HG03521 (cell line): ENCODE measurements at regions not wholly inside any gene's neighbourhood (a gene's known extent, or its start where the extent isn't known, plus 50 kb on each side); places are given as distances from the start of the nearest gene placed in this dataset.
A peak's percentile ranks its signal among the peaks of the same experiment; 100 is the strongest.

ENCODE experiments used
- ATAC-seq: cut with Tn5 transposase; IDR thresholded peaks from one replicate; pipeline ENCODE4 v1.9.1; 2021; ENCODE audit warnings: mild to moderate bottlenecking, moderate library complexity; ENCODE audit not compliant: unreplicated experiment

- no peak for ATAC-seq
These were observed 250.9 kb upstream of the ZNF608 start for GRCh38 chr5:124997186-124997893.

GRCh38 chr5:124998520-124998919, 252.1 kb upstream of the ZNF608 start:
- no peak for ATAC-seq

GRCh38 chr5:125002727-125003598, 256.5 kb upstream of the ZNF608 start:
- ATAC-seq: no peak

GRCh38 chr5:125004009-125004408, 257.6 kb upstream of the ZNF608 start:
- no peak for ATAC-seq

- no peak for ATAC-seq
These were observed 258.8 kb upstream of the ZNF608 start for GRCh38 chr5:125005266-125005665.

- ATAC-seq: no peak
These were observed 259.7 kb upstream of the ZNF608 start for GRCh38 chr5:125006011-125006685.

GRCh38 chr5:125010356-125010755, 263.9 kb upstream of the ZNF608 start:
- no peak for ATAC-seq

- peak; percentile 44 for ATAC-seq
These were observed 264.6 kb upstream of the ZNF608 start for GRCh38 chr5:125011014-125011413.

GRCh38 chr5:125011419-125011818, 265.0 kb upstream of the ZNF608 start:
- ATAC-seq: no peak

GRCh38 chr5:125011947-125012346, 265.5 kb upstream of the ZNF608 start:
- ATAC-seq: no peak

- ATAC-seq: no peak
These were observed 266.4 kb upstream of the ZNF608 start for GRCh38 chr5:125012727-125013451.

- no peak for ATAC-seq
These were observed 267.8 kb upstream of the ZNF608 start for GRCh38 chr5:125014202-125014601.

- no peak for ATAC-seq
These were observed 271.4 kb upstream of the ZNF608 start for GRCh38 chr5:125017796-125018195.

GRCh38 chr5:125023673-125024072, 277.2 kb upstream of the ZNF608 start:
- no peak for ATAC-seq

- ATAC-seq: no peak
These were observed 280.7 kb upstream of the ZNF608 start for GRCh38 chr5:125026867-125027731.

GRCh38 chr5:125032286-125032685, 285.8 kb upstream of the ZNF608 start:
- ATAC-seq: no peak

GRCh38 chr5:125033602-125034001, 287.2 kb upstream of the ZNF608 start:
- ATAC-seq: no peak

GRCh38 chr5:125034331-125034730, 287.9 kb upstream of the ZNF608 start:
- ATAC-seq: no peak

GRCh38 chr5:125036494-125036893, 290.1 kb upstream of the ZNF608 start:
- ATAC-seq: no peak

- ATAC-seq: no peak
These were observed 290.6 kb upstream of the ZNF608 start for GRCh38 chr5:125037020-125037419.
